DND-41 (cell line): ENCODE measurements at regions not wholly inside any gene's neighbourhood (a gene's known extent, or its start where the extent isn't known, plus 50 kb on each side); places are given as distances from the start of the nearest gene placed in this dataset.

Experiments used
- ATAC-seq: fragments of 200-7000 bp; cut with Tn5 transposase; 3 replicates; pipeline ENCODE4 v1.9.1; 2021; ENCODE audit warnings: low read depth; ENCODE audit not compliant: insufficient read depth
- DNase-seq: peaks from one replicate; pipeline ENCODE4 v3.0.0-alpha.2; 2020
- H2AFZ ChIP-seq: 2 replicates; pipeline ENCODE4 v1.6.0; 2012; ENCODE audit warnings: low read depth, low read length
- H3K27ac ChIP-seq: 2 replicates; pipeline ENCODE4 v1.5.1; 2012; ENCODE audit warnings: low read length, inconsistent platforms
- H3K27me3 ChIP-seq: fragments of 200-600 bp; sonication (generic); 2 replicates; pipeline ENCODE4 v1.6.0; 2012; ENCODE audit warnings: low read length, mild to moderate bottlenecking, inconsistent platforms; ENCODE audit not compliant: insufficient read depth, poor library complexity
- H3K36me3 ChIP-seq: 2 replicates; pipeline ENCODE4 v1.5.1; 2012; ENCODE audit warnings: low read length, inconsistent platforms; ENCODE audit not compliant: insufficient read depth
- H3K4me1 ChIP-seq: 2 replicates; pipeline ENCODE4 v1.5.1; 2012; ENCODE audit warnings: mild to moderate bottlenecking, low read length; ENCODE audit not compliant: insufficient read depth
- H3K4me2 ChIP-seq: 2 replicates; pipeline ENCODE4 v1.6.0; 2012; ENCODE audit warnings: mild to moderate bottlenecking, moderate library complexity, low read length, inconsistent platforms; ENCODE audit not compliant: insufficient read depth
- H3K4me3 ChIP-seq, 2 experiments: fragments of 200-600 bp in 1 of 2; shearing (Covaris generic) in 1 of 2; 2 replicates each; pipeline ENCODE4 v1.5.1; 2012 to 2016; ENCODE audit warnings: inconsistent platforms in 2 of 2, low read length in 2 of 2, mild to moderate bottlenecking in 2 of 2, low read depth in 1 of 2, moderate library complexity in 1 of 2
- H3K79me2 ChIP-seq: 2 replicates; pipeline ENCODE4 v1.6.0; 2012; ENCODE audit warnings: low read length, inconsistent platforms; ENCODE audit not compliant: insufficient read depth
- H3K9ac ChIP-seq: 2 replicates; pipeline ENCODE4 v1.6.0; 2012; ENCODE audit warnings: low read depth, mild to moderate bottlenecking, inconsistent platforms, low read length, moderate library complexity
- H3K9me3 ChIP-seq: 2 replicates; pipeline ENCODE4 v1.5.1; 2012; ENCODE audit warnings: low read length, moderate library complexity, mild to moderate bottlenecking, inconsistent platforms; ENCODE audit not compliant: insufficient read depth, severe bottlenecking
- H4K20me1 ChIP-seq: 2 replicates; pipeline ENCODE4 v1.6.0; 2012; ENCODE audit warnings: low read length; ENCODE audit not compliant: insufficient read depth
- EZH2 ChIP-seq: IDR thresholded peaks from 3 replicates; pipeline ENCODE4 v1.6.1; 2012; ENCODE audit warnings: borderline replicate concordance, low read depth, mild to moderate bottlenecking, moderate library complexity, low read length, inconsistent platforms; ENCODE audit not compliant: severe bottlenecking
- TF ChIP-seq, protein P1 (sequence below): IDR thresholded peaks from 2 replicates; pipeline ENCODE4 v1.5.1; 2012; ENCODE audit warnings: borderline replicate concordance, low read length, moderate library complexity, mild to moderate bottlenecking; ENCODE audit not compliant: poor library complexity, severe bottlenecking; ENCODE audit errors: extremely low read depth

GRCh38 chr3:66113542-66113941, 74.8 kb upstream of the MAGI1 start:
- Histone ChIP-seq H3K4me2 (no peak overlapping the region), H3K9ac (no peak overlapping the region), H3K27ac (no peak overlapping the region), H2AFZ (no peak overlapping the region), H4K20me1 (no peaks in the 10 kb centered on the region), H3K79me2 (no peaks in the 10 kb centered on the region), H3K9me3 (no peaks in the 10 kb centered on the region), H3K4me3 (no peak overlapping the region), H3K27me3 (no peaks in the 10 kb centered on the region), H3K36me3 (no peaks in the 10 kb centered on the region), H3K4me1 (no peaks in the 10 kb centered on the region)
- TF ChIP-seq, protein P1, sequence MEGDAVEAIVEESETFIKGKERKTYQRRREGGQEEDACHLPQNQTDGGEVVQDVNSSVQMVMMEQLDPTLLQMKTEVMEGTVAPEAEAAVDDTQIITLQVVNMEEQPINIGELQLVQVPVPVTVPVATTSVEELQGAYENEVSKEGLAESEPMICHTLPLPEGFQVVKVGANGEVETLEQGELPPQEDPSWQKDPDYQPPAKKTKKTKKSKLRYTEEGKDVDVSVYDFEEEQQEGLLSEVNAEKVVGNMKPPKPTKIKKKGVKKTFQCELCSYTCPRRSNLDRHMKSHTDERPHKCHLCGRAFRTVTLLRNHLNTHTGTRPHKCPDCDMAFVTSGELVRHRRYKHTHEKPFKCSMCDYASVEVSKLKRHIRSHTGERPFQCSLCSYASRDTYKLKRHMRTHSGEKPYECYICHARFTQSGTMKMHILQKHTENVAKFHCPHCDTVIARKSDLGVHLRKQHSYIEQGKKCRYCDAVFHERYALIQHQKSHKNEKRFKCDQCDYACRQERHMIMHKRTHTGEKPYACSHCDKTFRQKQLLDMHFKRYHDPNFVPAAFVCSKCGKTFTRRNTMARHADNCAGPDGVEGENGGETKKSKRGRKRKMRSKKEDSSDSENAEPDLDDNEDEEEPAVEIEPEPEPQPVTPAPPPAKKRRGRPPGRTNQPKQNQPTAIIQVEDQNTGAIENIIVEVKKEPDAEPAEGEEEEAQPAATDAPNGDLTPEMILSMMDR = no peak
- TF ChIP-seq EZH2 = no peak
- DNase-seq = no peak
- no peak for ATAC-seq

GRCh38 chr3:66110840-66111239, 72.1 kb upstream of the MAGI1 start:
- no peaks in the 10 kb centered on the region for H4K20me1 ChIP-seq
- no peak for ATAC-seq

GRCh38 chr3:66107855-66108254, 69.1 kb upstream of the MAGI1 start:
- Histone ChIP-seq H4K20me1 (no peaks in the 10 kb centered on the region), H3K9ac (no peak overlapping the region), H3K27ac (no peak overlapping the region), H3K4me1 (no peaks in the 10 kb centered on the region), H3K4me2 (no peak overlapping the region), H3K27me3 (no peaks in the 10 kb centered on the region), H3K36me3 (no peaks in the 10 kb centered on the region), H2AFZ (no peak overlapping the region), H3K9me3 (no peaks in the 10 kb centered on the region), H3K4me3 (no peak overlapping the region), H3K79me2 (no peaks in the 10 kb centered on the region)
- TF ChIP-seq, protein P1 = no peak
- TF ChIP-seq EZH2 = no peak
- ATAC-seq (no peak), DNase-seq (no peak)

More at GRCh38 chr3:66110840-66111239, 72.1 kb upstream of the MAGI1 start:
- Histone ChIP-seq H3K9me3 (no peaks in the 10 kb centered on the region), H2AFZ (no peak overlapping the region), H3K4me2 (no peak overlapping the region), H3K36me3 (no peaks in the 10 kb centered on the region), H3K9ac (no peak overlapping the region), H3K27me3 (no peaks in the 10 kb centered on the region), H3K27ac (no peak overlapping the region), H3K79me2 (no peaks in the 10 kb centered on the region), H3K4me1 (no peaks in the 10 kb centered on the region), H3K4me3 (no peak overlapping the region)
- TF ChIP-seq, protein P1 = no peak
- TF ChIP-seq EZH2 = no peak
- DNase-seq = no peak

DNA sequence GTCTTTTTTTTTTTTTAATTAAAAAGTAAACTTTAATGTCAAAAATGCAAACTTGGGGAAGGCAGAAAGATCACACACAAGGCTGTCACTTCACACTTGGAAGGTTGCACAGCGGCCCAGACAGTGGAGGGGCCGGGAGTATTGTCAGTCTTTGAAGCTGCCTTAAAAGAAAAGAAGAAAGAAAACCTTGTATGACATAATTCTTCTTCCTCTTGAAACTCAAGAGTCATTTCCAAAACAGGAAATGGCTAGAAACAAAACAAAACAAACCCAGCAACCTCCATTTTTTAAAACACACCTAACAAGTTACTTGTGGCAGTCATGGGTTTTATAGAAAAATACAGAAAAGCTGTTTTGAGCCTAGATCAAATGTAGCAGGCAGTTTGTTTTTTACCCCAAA, 68.1 kb upstream of the MAGI1 start:
- H3K36me3 ChIP-seq = no peaks in the 10 kb centered on the region
- H3K79me2 ChIP-seq = no peaks in the 10 kb centered on the region
- DNase-seq (no peak), ATAC-seq (peak; percentile 44; the same call in 1 of the 3 replicates)
- H3K9me3 ChIP-seq = no peaks in the 10 kb centered on the region
- H3K27me3 ChIP-seq = no peaks in the 10 kb centered on the region
- H3K4me2 ChIP-seq = no peak overlapping the region
- H3K27ac ChIP-seq = no peak overlapping the region
- TF ChIP-seq EZH2 = no peak
- TF ChIP-seq, protein P1 = no peak
- no peak overlapping the region for H3K4me3 ChIP-seq
- H3K4me1 ChIP-seq = no peaks in the 10 kb centered on the region
- no peaks in the 10 kb centered on the region for H4K20me1 ChIP-seq
- no peak overlapping the region for H2AFZ ChIP-seq
- no peak overlapping the region for H3K9ac ChIP-seq
